ENCODE measurements at regions not wholly inside any gene's neighbourhood (a gene's known extent, or its start where the extent isn't known, plus 50 kb on each side); places are given as distances from the start of the nearest gene placed in this dataset.

DNA sequence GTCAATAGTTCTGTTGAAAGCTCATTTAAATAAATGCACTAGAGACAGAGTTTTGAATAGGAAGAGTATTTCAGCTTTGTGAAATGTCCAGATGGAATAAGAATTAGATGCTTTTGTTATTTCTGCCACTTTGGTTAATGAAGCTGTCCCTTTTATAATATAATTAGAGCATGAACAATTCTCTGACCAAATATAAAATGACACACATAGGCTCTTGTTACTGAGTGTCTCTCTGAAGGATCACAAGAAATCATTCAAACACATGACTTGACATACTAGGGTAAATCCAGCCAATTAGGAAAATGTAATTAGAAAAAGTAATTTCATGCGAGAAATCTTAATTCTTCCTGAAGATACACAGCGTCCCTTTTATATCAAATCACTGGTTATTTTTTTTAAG, 68.4 kb upstream of the DDIT4L start:
- no peak for DNase-seq (ENCODE audit: extremely low spot score)
- no peak overlapping the region for H3K27ac ChIP-seq (ENCODE audit: low read depth)
- no peaks in the 10 kb centered on the region for H3K4me1 ChIP-seq (ENCODE audit: insufficient read depth)
- WGBS, result 88% methylated on average over 2 of the region's 2 CpGs
- no peaks in the 10 kb centered on the region for H3K36me3 ChIP-seq (ENCODE audit: insufficient read depth)
- no peak overlapping the region for H3K4me3 ChIP-seq (ENCODE audit: low read depth, low read length)

DNA sequence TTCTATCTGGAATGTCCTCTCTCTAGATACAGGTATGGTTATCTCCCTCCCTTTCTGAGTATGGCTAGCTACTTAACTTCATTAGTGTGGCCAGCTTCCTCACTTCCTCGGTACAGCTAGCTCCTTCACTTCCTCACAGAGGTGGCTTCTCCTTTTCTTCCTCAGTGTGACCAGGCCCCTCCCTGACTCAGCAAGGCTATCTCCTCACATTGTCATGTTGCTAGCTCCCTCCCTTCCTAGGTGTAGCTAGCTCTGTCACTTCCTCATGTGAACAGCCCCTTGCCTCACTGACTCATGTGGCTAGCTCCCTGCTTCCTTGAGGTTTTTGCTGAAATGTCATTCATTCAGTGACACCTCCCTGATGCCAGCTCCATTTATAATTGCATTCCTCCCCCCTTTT, 67.3 kb upstream of the DDIT4L start:
- 55% methylated on average over 1 of the region's 1 CpG for WGBS
- Histone ChIP-seq H3K27ac (ENCODE audit: low read depth) (no peak overlapping the region), H3K4me3 (ENCODE audit: low read depth, low read length) (no peak overlapping the region), H3K36me3 (ENCODE audit: insufficient read depth) (no peaks in the 10 kb centered on the region), H3K4me1 (ENCODE audit: insufficient read depth) (no peaks in the 10 kb centered on the region)
- no peak for DNase-seq (ENCODE audit: extremely low spot score)

DNA sequence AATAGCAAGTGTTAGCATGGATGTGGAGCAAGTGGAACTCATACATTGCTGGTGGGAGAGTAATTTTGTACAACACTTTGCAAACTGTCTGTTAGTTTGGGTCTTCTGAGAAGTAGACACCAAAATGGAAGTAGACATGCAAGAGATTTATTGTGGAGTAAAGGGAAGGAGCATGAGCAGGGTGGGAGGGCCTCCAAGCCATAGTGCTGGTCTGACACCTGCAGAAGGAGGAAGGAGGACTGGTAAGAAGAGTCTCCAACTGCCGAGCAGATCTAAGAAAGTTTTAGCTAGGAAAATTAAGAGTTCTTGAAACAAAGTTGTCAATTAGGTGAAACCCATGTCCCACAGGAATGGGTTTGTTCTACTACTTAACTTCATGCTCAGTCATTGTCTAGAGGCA, 64.0 kb upstream of the DDIT4L start:
- WGBS, result 95% methylated on average over 1 of the region's 1 CpG
- H3K36me3 ChIP-seq (ENCODE audit: insufficient read depth), result no peaks in the 10 kb centered on the region
- no peak for DNase-seq (ENCODE audit: extremely low spot score)
- H3K4me1 ChIP-seq (ENCODE audit: insufficient read depth), result no peaks in the 10 kb centered on the region
- H3K4me3 ChIP-seq (ENCODE audit: low read depth, low read length), result no peak overlapping the region
- H3K27ac ChIP-seq (ENCODE audit: low read depth), result no peak overlapping the region

DNA sequence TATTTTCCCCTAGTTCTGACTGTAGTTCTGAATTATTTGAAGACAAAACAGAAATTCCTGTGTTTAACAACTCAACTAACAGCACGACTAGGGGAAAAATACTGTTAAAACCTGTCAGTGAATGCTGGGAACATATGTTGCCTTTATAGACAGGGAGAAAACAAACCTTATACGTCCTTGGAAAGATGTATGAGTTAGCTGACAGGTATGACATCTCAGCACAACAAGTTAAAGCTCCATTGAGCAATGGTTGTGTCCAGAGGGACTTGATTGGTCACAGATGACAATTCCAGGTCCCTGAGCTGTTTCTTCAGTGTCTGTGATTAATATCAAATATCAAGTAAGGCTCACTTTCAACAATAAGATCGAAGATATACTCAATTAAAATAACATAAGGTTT, 58.2 kb upstream of the DDIT4L start:
- DNase-seq (ENCODE audit: extremely low spot score), result no peak
- Histone ChIP-seq H3K27ac (ENCODE audit: low read depth) (no peak overlapping the region), H3K4me1 (ENCODE audit: insufficient read depth) (no peaks in the 10 kb centered on the region), H3K4me3 (ENCODE audit: low read depth, low read length) (no peak overlapping the region), H3K36me3 (ENCODE audit: insufficient read depth) (no peaks in the 10 kb centered on the region)
- WGBS, result 63% methylated on average over 3 of the region's 3 CpGs

DNA sequence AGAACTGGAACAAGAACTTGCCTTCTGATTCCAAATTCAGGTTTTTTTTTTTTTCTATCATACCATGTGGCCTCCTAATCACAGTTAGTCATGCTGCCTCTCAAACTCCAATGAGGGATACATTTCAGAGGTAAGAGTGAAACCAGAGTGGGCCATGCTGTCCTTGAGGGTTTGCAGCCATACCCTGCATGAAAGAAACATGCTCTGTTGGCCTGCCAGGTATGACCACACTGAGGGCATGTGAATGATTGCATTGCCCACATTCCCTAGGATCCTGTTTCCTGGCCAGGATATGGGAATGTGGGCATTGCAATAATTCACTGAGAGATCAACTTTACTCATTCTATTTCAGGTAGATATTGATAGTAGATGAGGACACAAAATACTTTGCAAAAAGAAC, 56.4 kb upstream of the DDIT4L start:
- Histone ChIP-seq H3K27ac (ENCODE audit: low read depth) (no peak overlapping the region), H3K36me3 (ENCODE audit: insufficient read depth) (no peaks in the 10 kb centered on the region), H3K4me1 (ENCODE audit: insufficient read depth) (no peaks in the 10 kb centered on the region), H3K4me3 (ENCODE audit: low read depth, low read length) (no peak overlapping the region)
- no peak for DNase-seq (ENCODE audit: extremely low spot score)

DNA sequence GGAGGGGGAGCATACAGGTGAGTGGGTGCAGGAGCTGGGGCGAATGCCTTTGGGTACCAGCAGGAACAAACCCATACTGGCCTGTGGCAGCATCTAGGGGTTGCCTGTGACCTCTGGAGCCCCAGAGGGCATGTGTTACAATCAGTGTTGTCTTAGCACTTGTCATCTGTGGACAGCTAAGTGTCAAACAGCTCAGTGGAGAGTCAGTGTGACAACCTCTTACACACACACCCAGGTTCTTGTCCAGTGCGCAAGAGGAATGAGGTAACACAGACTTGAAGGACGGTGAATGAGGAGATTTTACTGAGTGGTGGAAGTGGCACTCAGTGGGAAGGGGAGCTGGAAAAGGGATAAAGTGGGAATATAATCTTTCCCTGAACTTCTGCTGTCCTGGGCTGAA, 54.1 kb upstream of the DDIT4L start:
- no peak for DNase-seq (ENCODE audit: extremely low spot score)
- H3K36me3 ChIP-seq (ENCODE audit: insufficient read depth), result no peaks in the 10 kb centered on the region
- no peak overlapping the region for H3K4me3 ChIP-seq (ENCODE audit: low read depth, low read length)
- no peaks in the 10 kb centered on the region for H3K4me1 ChIP-seq (ENCODE audit: insufficient read depth)
- no peak overlapping the region for H3K27ac ChIP-seq (ENCODE audit: low read depth)
- WGBS, result 92% methylated on average over 3 of the region's 3 CpGs

All from urinary bladder (tissue), 3 donors.